ENCODE measurements at regions not wholly inside any gene's neighbourhood (a gene's known extent, or its start where the extent isn't known, plus 50 kb on each side); places are given as distances from the start of the nearest gene placed in this dataset.

GRCh38 chr3:14600075-14600474 lies 51.5 kb upstream of the CCDC174 start:
- no peak overlapping the region for H3K27ac ChIP-seq (ENCODE audit: low read length)
- H3K79me2 ChIP-seq (ENCODE audit: insufficient read depth, low read length), result no peaks in the 10 kb centered on the region
- no peaks in the 10 kb centered on the region for H3K9me3 ChIP-seq (ENCODE audit: insufficient read depth, low read length, severe bottlenecking)
- no peak overlapping the region for H2AFZ ChIP-seq (ENCODE audit: low read depth, low read length)
- DNase-seq, result no peak
- peaks cover 5% of the 10 kb centered on the region; the same call in 1 of the 2 replicates for H4K20me1 ChIP-seq (ENCODE audit: insufficient read depth, low read length)
- no peak overlapping the region for H3K9ac ChIP-seq (ENCODE audit: low read depth, low read length)
- H3K36me3 ChIP-seq (ENCODE audit: insufficient read depth, low read length), result no peaks in the 10 kb centered on the region
- no peaks in the 10 kb centered on the region for H3K27me3 ChIP-seq (ENCODE audit: insufficient read depth, low read length, poor library complexity)
- ATAC-seq (ENCODE audit: insufficient read depth, low read depth), result no peak
- H3K4me2 ChIP-seq (ENCODE audit: insufficient read depth, low read length), result no peak overlapping the region
- no peak for TF ChIP-seq EZH2 (IDR thresholded peaks at IDR 0.05; ENCODE audit: borderline replicate concordance, low read depth, low read length, severe bottlenecking)
- no peak for TF ChIP-seq CTCF (IDR thresholded peaks at IDR 0.05; ENCODE audit: borderline replicate concordance, extremely low read depth, low read length, poor library complexity, severe bottlenecking)
- no peak overlapping the region for H3K4me3 ChIP-seq (ENCODE audit: low read depth in 1 of 2, low read length in 2 of 2)
- H3K4me1 ChIP-seq (ENCODE audit: insufficient read depth, low read length), result no peaks in the 10 kb centered on the region

GRCh38 chr3:14600856-14601610 lies 50.5 kb upstream of the CCDC174 start:
- H2AFZ ChIP-seq (ENCODE audit: low read depth, low read length), result no peak overlapping the region
- H3K27ac ChIP-seq (ENCODE audit: low read length), result no peak overlapping the region
- no peaks in the 10 kb centered on the region for H3K27me3 ChIP-seq (ENCODE audit: insufficient read depth, low read length, poor library complexity)
- H3K9me3 ChIP-seq (ENCODE audit: insufficient read depth, low read length, severe bottlenecking), result no peaks in the 10 kb centered on the region
- DNase-seq (no peak), ATAC-seq (ENCODE audit: insufficient read depth, low read depth) (no peak)
- TF ChIP-seq CTCF (IDR thresholded peaks at IDR 0.05; ENCODE audit: borderline replicate concordance, extremely low read depth, low read length, poor library complexity, severe bottlenecking) (no peak), EZH2 (IDR thresholded peaks at IDR 0.05; ENCODE audit: borderline replicate concordance, low read depth, low read length, severe bottlenecking) (no peak)
- H3K79me2 ChIP-seq (ENCODE audit: insufficient read depth, low read length), result no peaks in the 10 kb centered on the region
- no peak overlapping the region for H3K4me2 ChIP-seq (ENCODE audit: insufficient read depth, low read length)
- peaks cover 5% of the 10 kb centered on the region; the same call in 1 of the 2 replicates for H4K20me1 ChIP-seq (ENCODE audit: insufficient read depth, low read length)
- H3K36me3 ChIP-seq (ENCODE audit: insufficient read depth, low read length), result no peaks in the 10 kb centered on the region
- no peaks in the 10 kb centered on the region for H3K4me1 ChIP-seq (ENCODE audit: insufficient read depth, low read length)
- no peak overlapping the region for H3K4me3 ChIP-seq (ENCODE audit: low read depth in 1 of 2, low read length in 2 of 2)
- no peak overlapping the region for H3K9ac ChIP-seq (ENCODE audit: low read depth, low read length)

- Histone ChIP-seq H2AFZ (ENCODE audit: low read depth, low read length) (no peak overlapping the region), H4K20me1 (ENCODE audit: insufficient read depth, low read length) (peaks cover 5% of the 10 kb centered on the region; the same call in 1 of the 2 replicates), H3K27me3 (ENCODE audit: insufficient read depth, low read length, poor library complexity) (no peaks in the 10 kb centered on the region), H3K4me2 (ENCODE audit: insufficient read depth, low read length) (no peak overlapping the region), H3K27ac (ENCODE audit: low read length) (no peak overlapping the region), H3K9ac (ENCODE audit: low read depth, low read length) (no peak overlapping the region), H3K36me3 (ENCODE audit: insufficient read depth, low read length) (no peaks in the 10 kb centered on the region), H3K4me1 (ENCODE audit: insufficient read depth, low read length) (no peaks in the 10 kb centered on the region), H3K9me3 (ENCODE audit: insufficient read depth, low read length, severe bottlenecking) (no peaks in the 10 kb centered on the region), H3K4me3 (ENCODE audit: low read depth in 1 of 2, low read length in 2 of 2) (no peak overlapping the region), H3K79me2 (ENCODE audit: insufficient read depth, low read length) (no peaks in the 10 kb centered on the region)
- TF ChIP-seq CTCF (IDR thresholded peaks at IDR 0.05; ENCODE audit: borderline replicate concordance, extremely low read depth, low read length, poor library complexity, severe bottlenecking) (no peak), EZH2 (IDR thresholded peaks at IDR 0.05; ENCODE audit: borderline replicate concordance, low read depth, low read length, severe bottlenecking) (no peak)
- DNase-seq, result no peak
- ATAC-seq (ENCODE audit: insufficient read depth, low read depth), result no peak
These were observed 49.9 kb upstream of the CCDC174 start for GRCh38 chr3:14601692-14602005.

Measured in DND-41 (cell line).